Naive thymus-derived CD8-positive, alpha-beta T cell (primary cell): ENCODE measurements at regions not wholly inside any gene's neighbourhood (a gene's known extent, or its start where the extent isn't known, plus 50 kb on each side); places are given as distances from the start of the nearest gene placed in this dataset.

Experiments
- ATAC-seq, 2 donors: fragments of 150-1000 bp; cut with Tn5 transposase in 1 of 2; sonication (Bioruptor Pico), chemical (Tn5 transposase) in 1 of 2; 1 replicate in 1 of 2; 2 replicates in 1 of 2; pipeline ENCODE4 v1.10.0; 2021; ENCODE audit warnings: mild to moderate bottlenecking in 2 of 2, moderate library complexity in 2 of 2
- POLR2A ChIA-PET: fragments of 350-600 bp; sonication (Branson Sonifier 250); formaldehyde crosslinking; loops from one replicate; lab custom pipeline; 2021; ENCODE audit warnings: antibody characterized with exemption; lab: Charles Lee
- DNase-seq, 10 donors: peaks; one replicate each; pipeline versions ENCODE4 v3.0.0 to v3.0.0-alpha.2; 2020 to 2022
- H3K27ac Mint-ChIP-seq, 10 donors: one replicate each; pipeline ENCODE4 v1.8.0; 2020 to 2022; ENCODE audit warnings: mild to moderate bottlenecking in 10 of 10, mixed read lengths in 10 of 10, moderate library complexity in 4 of 10, inconsistent platforms in 1 of 10
- H3K27me3 Mint-ChIP-seq, 5 donors: one replicate each; pipeline ENCODE4 v1.8.0; 2021 to 2022; ENCODE audit warnings: mixed read lengths in 5 of 5
- H3K36me3 Mint-ChIP-seq, 3 donors: one replicate each; pipeline ENCODE4 v1.8.0; 2020 to 2022; ENCODE audit warnings: mixed read lengths in 3 of 3, mild to moderate bottlenecking in 2 of 3, inconsistent platforms in 1 of 3
- H3K4me1 Mint-ChIP-seq, 4 donors: one replicate each; pipeline ENCODE4 v1.8.0; 2021 to 2022; ENCODE audit warnings: mixed read lengths in 4 of 4
- H3K4me3 Mint-ChIP-seq, 10 donors: one replicate each; pipeline ENCODE4 v1.8.0; 2020 to 2022; ENCODE audit warnings: mild to moderate bottlenecking in 10 of 10, mixed read lengths in 10 of 10, moderate library complexity in 6 of 10, inconsistent platforms in 1 of 10
- H3K9me3 Mint-ChIP-seq, 9 donors: one replicate each; pipeline ENCODE4 v1.8.0; 2020 to 2022; ENCODE audit warnings: mixed read lengths in 9 of 9, mild to moderate bottlenecking in 3 of 9, inconsistent platforms in 1 of 9, moderate library complexity in 1 of 9

DNA sequence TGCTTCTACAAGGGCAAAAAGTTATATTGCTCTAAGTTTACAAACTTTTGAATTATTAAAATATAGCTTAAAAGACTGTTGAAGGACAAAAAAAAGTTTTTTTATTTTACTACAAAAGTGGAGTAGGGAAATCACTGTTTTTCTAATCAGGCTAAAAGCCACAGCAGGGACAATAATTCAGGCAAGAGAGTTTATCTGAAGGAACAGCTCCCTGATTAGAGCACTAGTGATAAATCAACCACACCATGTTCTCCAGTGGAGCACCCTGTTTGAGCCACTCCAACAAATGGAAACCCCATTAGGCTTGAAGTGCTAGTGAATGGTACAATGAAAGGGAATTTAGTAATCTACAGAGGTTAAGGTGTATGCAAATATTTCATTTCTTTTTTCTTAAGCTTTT, 357.1 kb downstream of the SEMA3D start:
- H3K27me3 Mint-ChIP-seq: peaks cover 0 to 3% (median 0%) of the 10 kb centered on the region in 5 donors
- ATAC-seq: no peak

DNA sequence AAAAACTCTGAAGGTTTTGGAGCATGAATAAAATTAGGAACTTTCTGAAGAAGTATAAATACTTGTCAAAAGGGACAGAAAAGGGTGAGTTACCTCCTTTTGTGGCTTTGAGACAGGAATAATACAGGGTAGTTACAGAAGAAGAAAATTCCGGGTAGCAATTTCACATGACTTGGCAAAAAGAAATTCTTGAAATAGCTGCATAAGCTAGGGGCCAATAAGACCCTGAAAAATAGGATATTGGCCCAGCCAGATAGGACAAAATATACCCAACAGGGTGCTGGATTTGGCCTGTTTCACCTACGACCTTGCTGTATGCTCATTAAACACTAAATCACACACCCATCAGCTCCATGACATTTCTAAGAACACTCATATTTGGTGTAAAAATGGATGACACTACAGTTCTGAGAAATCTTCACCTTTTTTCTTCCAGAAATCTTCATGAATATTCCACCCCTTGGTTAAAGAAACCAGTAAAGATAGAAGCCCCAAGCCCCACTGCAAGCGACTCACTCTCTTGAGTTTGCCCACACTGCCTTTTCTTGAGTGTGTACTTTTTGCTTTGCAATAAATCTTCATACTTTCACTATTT, 362.7 kb downstream of the SEMA3D start:
- DNase-seq: no peak
- no peak overlapping the region for H3K27ac Mint-ChIP-seq
- ATAC-seq: no peak
- H3K9me3 Mint-ChIP-seq: peaks cover 0 to 5% (median 0%) of the 10 kb centered on the region in 9 donors
- no peaks in the 10 kb centered on the region for H3K4me1 Mint-ChIP-seq
- POLR2A ChIA-PET: no interaction called here
- no peak overlapping the region for H3K4me3 Mint-ChIP-seq
- no peaks in the 10 kb centered on the region for H3K36me3 Mint-ChIP-seq
- H3K27me3 Mint-ChIP-seq: peaks cover 0 to 3% (median 0%) of the 10 kb centered on the region in 5 donors

More for the DNA sequence above, 357.1 kb downstream of the SEMA3D start:
- Mint-ChIP-seq H3K4me3 (no peak overlapping the region), H3K36me3 (no peaks in the 10 kb centered on the region), H3K9me3 (peaks cover 0 to 7% (median 0%) of the 10 kb centered on the region in 9 donors), H3K27ac (no peak overlapping the region), H3K4me1 (no peaks in the 10 kb centered on the region)
- POLR2A ChIA-PET: no interaction called here
- DNase-seq: no peak

DNA sequence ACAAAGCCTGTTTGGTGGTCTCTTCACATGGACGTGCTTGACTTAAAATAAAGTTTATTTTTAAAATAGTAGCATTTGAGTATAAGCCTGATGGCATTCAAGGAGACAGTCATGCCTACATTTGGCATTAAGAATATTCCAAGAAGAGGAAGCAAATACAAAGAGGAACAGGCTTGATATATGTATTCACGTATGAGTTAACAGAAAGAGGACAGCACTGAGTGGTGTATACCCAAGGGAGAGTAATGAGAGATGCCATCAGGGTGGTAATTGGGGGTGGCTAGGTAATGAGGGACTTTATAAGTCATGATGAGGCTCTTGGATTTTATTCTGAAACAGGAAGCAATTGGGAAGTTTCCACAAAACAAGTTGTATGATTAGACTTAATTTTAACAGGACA, 363.3 kb downstream of the SEMA3D start:
- Mint-ChIP-seq H3K4me1 (no peaks in the 10 kb centered on the region), H3K27me3 (peaks cover 0 to 3% (median 0%) of the 10 kb centered on the region in 5 donors), H3K36me3 (no peaks in the 10 kb centered on the region), H3K27ac (peak overlapping the region in 1 of 10 donors; percentile 42), H3K9me3 (peaks cover 0 to 5% (median 0%) of the 10 kb centered on the region in 9 donors), H3K4me3 (no peak overlapping the region)
- POLR2A ChIA-PET: no interaction called here
- ATAC-seq (no peak), DNase-seq (no peak)

DNA sequence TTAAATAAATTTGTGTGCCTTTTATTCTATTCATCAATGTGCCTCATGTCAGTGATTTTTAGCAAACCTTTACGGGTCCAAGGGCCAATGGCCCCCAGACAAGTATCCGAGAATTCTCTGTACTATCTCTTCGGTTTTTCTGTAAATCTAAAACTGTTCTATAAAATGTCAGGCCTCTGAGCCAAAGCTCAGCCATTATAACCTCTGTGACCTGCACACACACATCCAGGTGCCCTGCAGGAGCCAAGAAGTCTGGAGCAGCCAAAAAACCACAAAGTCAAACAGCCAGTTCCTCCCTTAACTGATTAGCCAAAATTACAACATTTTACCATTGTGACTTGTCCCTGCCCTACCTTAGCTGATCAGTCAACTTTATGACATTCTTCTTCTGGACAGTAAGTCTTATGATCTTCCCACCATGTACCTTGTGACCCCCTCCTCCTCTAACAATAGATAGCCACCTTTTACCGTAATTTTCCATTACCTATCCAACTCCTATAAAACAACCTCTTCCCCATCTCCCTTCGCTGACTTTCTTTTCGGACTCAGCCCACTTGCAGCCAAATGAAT, 363.8 kb downstream of the SEMA3D start:
- no peak for DNase-seq
- POLR2A ChIA-PET: no interaction called here
- Mint-ChIP-seq H3K4me1 (no peaks in the 10 kb centered on the region), H3K9me3 (peaks cover 0 to 5% (median 0%) of the 10 kb centered on the region in 9 donors), H3K36me3 (no peaks in the 10 kb centered on the region), H3K27me3 (peaks cover 0 to 3% (median 0%) of the 10 kb centered on the region in 5 donors), H3K27ac (no peak overlapping the region), H3K4me3 (no peak overlapping the region)
- no peak for ATAC-seq

DNA sequence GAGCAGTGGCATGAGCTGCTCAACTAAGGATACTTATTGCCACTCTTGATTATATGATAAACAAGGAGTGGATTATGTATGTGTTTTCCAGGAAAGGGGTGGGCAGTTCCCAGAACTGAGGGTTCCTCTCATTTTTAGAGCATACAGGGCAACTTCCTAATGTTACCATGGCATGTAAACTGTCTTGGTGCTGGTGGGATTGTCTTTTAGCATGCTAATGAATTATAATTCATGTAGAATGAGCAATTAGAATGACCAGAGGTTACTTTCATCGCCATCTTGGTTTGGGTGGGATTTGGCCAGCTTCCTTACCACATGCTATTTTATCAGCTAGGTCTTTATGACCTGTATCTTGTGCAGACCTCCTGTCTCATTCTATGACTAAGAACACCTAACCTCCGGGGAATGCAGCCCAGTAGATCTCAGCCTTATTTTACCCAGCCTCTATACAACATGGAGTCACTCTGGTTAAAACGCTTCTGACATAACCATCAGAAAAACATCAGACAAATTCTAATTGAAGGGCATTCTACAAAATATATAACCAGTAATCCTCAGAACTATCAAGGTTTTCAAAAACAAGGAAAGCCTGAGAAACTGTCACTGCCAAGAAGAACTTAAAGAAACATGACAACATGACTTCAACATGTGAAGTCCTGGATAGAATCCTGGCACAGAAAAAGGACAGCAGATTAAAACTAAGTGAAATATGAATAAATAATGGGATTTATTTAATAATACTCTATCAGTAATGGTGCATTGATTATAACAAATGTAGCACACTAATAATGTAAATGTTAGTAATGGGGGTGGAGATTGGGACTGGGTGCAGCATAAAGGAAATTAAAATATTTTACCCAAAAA, 365.0 kb downstream of the SEMA3D start:
- Mint-ChIP-seq H3K36me3 (no peaks in the 10 kb centered on the region), H3K4me1 (no peaks in the 10 kb centered on the region), H3K9me3 (peaks cover 0 to 5% (median 0%) of the 10 kb centered on the region in 9 donors), H3K4me3 (no peak overlapping the region), H3K27me3 (peaks cover 0 to 2% (median 0%) of the 10 kb centered on the region in 5 donors), H3K27ac (no peak overlapping the region)
- POLR2A ChIA-PET: no interaction called here
- DNase-seq: no peak
- ATAC-seq: peak in 1 of 2 donors; percentile 8

DNA sequence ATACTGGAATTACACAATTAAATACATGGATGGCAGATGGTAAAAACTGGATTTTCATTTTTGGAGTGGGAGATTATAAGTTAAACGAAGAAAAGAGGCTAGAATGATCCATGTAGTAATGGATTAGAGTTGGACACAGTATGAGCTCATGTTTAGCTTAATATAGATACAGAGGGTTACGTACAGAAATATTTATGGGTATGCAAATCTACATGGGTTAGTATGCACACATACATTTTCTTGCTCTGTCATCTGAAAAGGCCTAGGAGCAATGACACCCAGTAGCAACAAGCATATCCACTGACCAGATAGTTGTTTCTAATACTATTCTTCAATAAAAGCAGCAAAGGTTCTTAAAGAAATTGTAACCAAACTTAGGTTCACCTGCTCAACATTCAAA, 366.4 kb downstream of the SEMA3D start:
- Mint-ChIP-seq H3K27ac (no peak overlapping the region), H3K9me3 (peaks cover 0 to 4% (median 0%) of the 10 kb centered on the region in 9 donors), H3K4me1 (no peaks in the 10 kb centered on the region), H3K4me3 (no peak overlapping the region), H3K27me3 (no peaks in the 10 kb centered on the region), H3K36me3 (no peaks in the 10 kb centered on the region)
- POLR2A ChIA-PET: no interaction called here
- DNase-seq (no peak), ATAC-seq (no peak)

DNA sequence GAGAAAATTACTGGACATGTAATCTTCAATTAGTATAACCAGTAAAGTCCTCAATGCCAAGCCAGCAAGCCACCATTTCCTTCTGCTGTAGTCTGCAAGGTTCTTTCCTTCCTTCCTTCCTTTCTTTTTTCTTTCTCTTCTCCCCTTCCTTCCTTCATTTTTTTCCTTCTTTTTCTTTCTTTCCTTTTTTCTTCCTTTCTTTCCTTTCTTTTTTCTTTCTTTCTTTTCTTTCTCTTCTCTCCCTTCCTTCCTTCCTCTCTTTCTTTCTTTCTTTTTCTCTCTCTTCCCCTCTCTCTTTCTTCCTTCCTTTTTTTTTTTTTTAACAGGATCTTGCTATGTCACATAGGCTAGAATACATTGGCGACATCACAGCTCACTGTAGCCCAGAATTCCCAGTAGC, 369.8 kb downstream of the SEMA3D start:
- ATAC-seq (no peak), DNase-seq (no peak)
- H3K27ac Mint-ChIP-seq: no peak overlapping the region
- POLR2A ChIA-PET: no interaction called here
- H3K36me3 Mint-ChIP-seq: no peaks in the 10 kb centered on the region
- no peaks in the 10 kb centered on the region for H3K27me3 Mint-ChIP-seq
- H3K4me3 Mint-ChIP-seq: no peak overlapping the region
- peaks cover 0 to 3% (median 0%) of the 10 kb centered on the region in 9 donors for H3K9me3 Mint-ChIP-seq
- no peaks in the 10 kb centered on the region for H3K4me1 Mint-ChIP-seq

DNA sequence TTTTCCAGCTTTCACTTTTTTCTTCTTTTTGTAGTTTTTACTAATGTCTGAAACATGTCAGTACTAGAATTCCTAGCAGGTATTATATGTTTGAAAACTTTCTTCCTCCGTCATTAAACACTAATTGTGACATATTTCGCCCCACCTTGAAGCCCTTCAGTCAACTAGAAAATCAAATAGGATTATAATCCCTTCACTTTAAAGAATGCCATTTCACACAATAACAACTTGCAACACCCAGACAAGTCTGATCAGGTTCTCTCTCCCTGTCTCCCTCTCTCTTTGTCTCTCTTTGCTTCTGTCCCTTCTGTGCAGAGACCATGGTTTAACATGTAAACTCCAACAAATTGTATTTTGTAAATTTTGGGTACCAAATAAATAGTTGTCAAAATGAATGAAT, 373.5 kb downstream of the SEMA3D start:
- no peak for DNase-seq
- H3K36me3 Mint-ChIP-seq: no peaks in the 10 kb centered on the region

DNA sequence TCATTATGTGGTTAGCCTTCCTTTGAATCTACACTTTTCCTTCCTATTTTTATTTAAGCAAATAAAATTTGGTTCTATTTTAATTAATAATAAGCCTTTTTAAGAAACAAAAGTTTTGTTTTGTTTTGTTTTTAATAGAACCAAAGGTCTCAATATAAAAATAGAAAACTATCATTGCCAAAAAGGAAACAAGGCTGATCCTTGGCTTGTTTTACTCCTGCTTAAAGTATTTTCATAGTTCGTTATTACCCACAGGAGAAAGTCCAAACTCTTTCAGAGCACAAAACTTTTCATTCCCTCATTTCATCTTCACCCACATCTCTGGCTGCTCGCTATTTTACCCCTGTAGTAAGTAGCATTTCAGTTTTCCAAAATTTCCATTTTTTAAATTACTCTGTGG, 374.8 kb downstream of the SEMA3D start:
- Mint-ChIP-seq H3K27me3 (peaks cover 0 to 5% (median 0%) of the 10 kb centered on the region in 5 donors), H3K4me1 (no peaks in the 10 kb centered on the region), H3K27ac (no peak overlapping the region), H3K36me3 (no peaks in the 10 kb centered on the region), H3K9me3 (peaks cover 0 to under 1% (median 0%) of the 10 kb centered on the region in 9 donors), H3K4me3 (no peak overlapping the region)
- POLR2A ChIA-PET: no interaction called here
- ATAC-seq (no peak), DNase-seq (no peak)

More for the DNA sequence above, 373.5 kb downstream of the SEMA3D start:
- peaks cover 0 to 2% (median 0%) of the 10 kb centered on the region in 5 donors for H3K27me3 Mint-ChIP-seq
- POLR2A ChIA-PET: no interaction called here
- H3K4me1 Mint-ChIP-seq: no peaks in the 10 kb centered on the region
- ATAC-seq: no peak
- no peak overlapping the region for H3K27ac Mint-ChIP-seq
- no peak overlapping the region for H3K4me3 Mint-ChIP-seq
- H3K9me3 Mint-ChIP-seq: peaks cover 0 to 3% (median 0%) of the 10 kb centered on the region in 9 donors

DNA sequence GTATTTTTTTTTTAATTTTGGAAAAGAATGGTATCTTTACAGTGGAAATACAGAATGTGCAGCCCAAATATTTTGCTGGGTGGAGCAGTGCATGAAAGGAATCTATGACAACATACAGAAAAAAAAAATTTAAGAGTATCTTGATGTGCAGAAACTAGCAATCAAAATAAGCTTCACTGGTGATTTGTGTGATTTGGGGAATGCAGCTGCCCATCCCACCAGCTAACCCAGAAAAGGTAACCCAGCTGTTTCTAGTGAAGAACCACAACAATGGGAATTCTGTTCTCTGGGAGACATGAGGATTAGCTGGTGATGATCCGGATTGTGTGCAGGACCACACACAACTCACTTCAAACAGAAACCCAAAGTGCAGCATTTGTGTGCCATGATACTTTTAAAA, 375.5 kb downstream of the SEMA3D start:
- no peak for DNase-seq
- POLR2A ChIA-PET: no interaction called here
- Mint-ChIP-seq H3K36me3 (no peaks in the 10 kb centered on the region), H3K27me3 (peaks cover 0 to 5% (median 0%) of the 10 kb centered on the region in 5 donors), H3K4me1 (no peaks in the 10 kb centered on the region), H3K4me3 (no peak overlapping the region), H3K9me3 (no peaks in the 10 kb centered on the region), H3K27ac (no peak overlapping the region)
- no peak for ATAC-seq

DNA sequence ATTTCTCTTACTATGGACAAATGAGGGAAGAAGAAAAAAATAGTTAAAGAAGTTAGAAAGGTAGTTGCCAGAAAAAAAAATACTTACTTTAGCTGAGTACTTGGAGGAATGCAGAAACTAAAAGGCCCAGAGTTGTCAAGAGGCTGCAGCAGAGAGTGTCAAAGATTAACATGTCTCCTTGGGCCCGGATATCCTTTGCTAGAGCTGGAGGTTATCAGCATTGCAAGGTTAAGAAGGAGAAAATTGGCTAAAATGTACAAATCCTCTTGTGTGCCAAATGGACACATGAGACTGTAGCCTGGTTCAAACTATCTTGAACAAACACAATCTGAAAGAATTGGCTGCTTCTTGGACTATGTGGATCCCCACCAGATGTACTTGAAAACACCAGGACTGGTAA, 377.0 kb downstream of the SEMA3D start:
- H3K36me3 Mint-ChIP-seq: no peaks in the 10 kb centered on the region
- H3K4me3 Mint-ChIP-seq: no peak overlapping the region
- ATAC-seq (no peak), DNase-seq (no peak)
- POLR2A ChIA-PET: no interaction called here
- peaks cover 0 to 3% (median 0%) of the 10 kb centered on the region in 9 donors for H3K9me3 Mint-ChIP-seq
- H3K27me3 Mint-ChIP-seq: peaks cover 0 to 5% (median 0%) of the 10 kb centered on the region in 5 donors
- no peak overlapping the region for H3K27ac Mint-ChIP-seq
- no peaks in the 10 kb centered on the region for H3K4me1 Mint-ChIP-seq

DNA sequence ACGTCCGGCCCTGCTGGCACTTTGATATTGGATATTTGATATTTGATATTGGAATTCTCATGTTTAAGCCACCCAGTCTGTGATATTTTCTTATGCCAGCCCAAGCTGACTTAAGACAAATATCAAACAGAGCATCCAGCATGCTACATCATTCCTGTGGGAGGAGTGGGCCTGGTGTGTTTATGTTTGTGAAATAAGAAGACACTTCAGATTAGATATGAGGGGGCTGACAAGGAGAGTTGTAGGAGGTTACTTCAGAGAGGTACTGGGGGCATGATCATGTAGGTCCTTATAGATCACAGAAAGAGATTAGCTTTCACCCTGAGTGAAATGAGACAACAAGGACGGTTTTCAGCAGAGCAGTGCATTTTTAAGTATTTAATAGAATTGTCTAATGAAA, 382.9 kb downstream of the SEMA3D start:
- DNase-seq: no peak
- POLR2A ChIA-PET: no interaction called here
- H3K36me3 Mint-ChIP-seq: no peaks in the 10 kb centered on the region
- peaks cover 0 to 5% (median 0%) of the 10 kb centered on the region in 5 donors for H3K27me3 Mint-ChIP-seq
- no peak for ATAC-seq
- no peaks in the 10 kb centered on the region for H3K4me1 Mint-ChIP-seq
- H3K27ac Mint-ChIP-seq: no peak overlapping the region
- H3K4me3 Mint-ChIP-seq: no peak overlapping the region
- peaks cover 0 to 7% (median 0%) of the 10 kb centered on the region in 9 donors for H3K9me3 Mint-ChIP-seq

DNA sequence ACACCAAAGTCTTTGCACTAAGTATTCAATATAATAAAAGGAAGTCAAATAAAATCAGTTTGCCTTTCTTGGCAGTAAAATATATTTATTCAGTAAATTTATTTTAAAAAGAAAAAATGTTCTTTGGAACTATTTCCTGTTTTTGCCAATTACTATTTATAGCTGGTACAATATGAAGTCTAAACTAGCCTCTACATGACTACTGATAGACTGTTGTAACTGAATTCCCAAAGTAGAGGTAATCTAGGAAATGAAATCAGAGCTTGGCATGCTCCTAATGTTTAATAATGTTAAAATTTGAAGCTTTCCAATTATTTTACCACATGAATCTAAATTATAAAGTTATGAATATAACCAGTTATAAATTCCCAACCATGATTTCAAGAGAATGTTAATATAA, 385.5 kb downstream of the SEMA3D start:
- no peak overlapping the region for H3K4me3 Mint-ChIP-seq
- H3K27ac Mint-ChIP-seq: no peak overlapping the region
- H3K4me1 Mint-ChIP-seq: no peaks in the 10 kb centered on the region
- POLR2A ChIA-PET: no interaction called here
- peaks cover 0 to 2% (median 0%) of the 10 kb centered on the region in 5 donors for H3K27me3 Mint-ChIP-seq
- DNase-seq: no peak
- H3K9me3 Mint-ChIP-seq: peaks cover 0 to 17% (median 4%) of the 10 kb centered on the region in 9 donors
- no peak for ATAC-seq
- H3K36me3 Mint-ChIP-seq: no peaks in the 10 kb centered on the region
